ENCODE measurements at regions not wholly inside any gene's neighbourhood (a gene's known extent, or its start where the extent isn't known, plus 50 kb on each side); places are given as distances from the start of the nearest gene placed in this dataset.

GRCh38 chr12:88424791-88425730, 155.2 kb downstream of the KITLG start:
- TF ChIP-seq ZFX (IDR thresholded peaks at IDR 0.05; ENCODE audit: borderline replicate concordance) (no peak), CTCF (IDR thresholded peaks at IDR 0.05) (peak; percentile 27; the same call in 1 of the 2 replicates)
- H3K27ac ChIP-seq: peak overlapping the region; percentile 69

GRCh38 chr12:88428350-88428749, 151.9 kb downstream of the KITLG start:
- no peak overlapping the region for H3K27ac ChIP-seq
- TF ChIP-seq ZFX (IDR thresholded peaks at IDR 0.05; ENCODE audit: borderline replicate concordance) (no peak), CTCF (IDR thresholded peaks at IDR 0.05) (no peak)

- TF ChIP-seq CTCF (IDR thresholded peaks at IDR 0.05) (no peak; the same call in 1 of the 2 replicates), ZFX (IDR thresholded peaks at IDR 0.05; ENCODE audit: borderline replicate concordance) (no peak)
- no peak overlapping the region for H3K27ac ChIP-seq
Measured at GRCh38 chr12:88431246-88431645, 149.0 kb downstream of the KITLG start.

GRCh38 chr12:88432531-88433490, 147.5 kb downstream of the KITLG start:
- H3K27ac ChIP-seq: no peak overlapping the region
- no peak for TF ChIP-seq ZFX (IDR thresholded peaks at IDR 0.05; ENCODE audit: borderline replicate concordance)
- TF ChIP-seq CTCF (IDR thresholded peaks at IDR 0.05): no peak

GRCh38 chr12:88433997-88434703, 146.1 kb downstream of the KITLG start:
- H3K27ac ChIP-seq: no peak overlapping the region
- no peak for TF ChIP-seq CTCF (IDR thresholded peaks at IDR 0.05)
- TF ChIP-seq ZFX (IDR thresholded peaks at IDR 0.05; ENCODE audit: borderline replicate concordance): no peak

- TF ChIP-seq ZFX (IDR thresholded peaks at IDR 0.05; ENCODE audit: borderline replicate concordance) (no peak), CTCF (IDR thresholded peaks at IDR 0.05) (no peak)
- no peak overlapping the region for H3K27ac ChIP-seq
Measured at GRCh38 chr12:88435334-88436076, 144.8 kb downstream of the KITLG start.

All from 22Rv1 (cell line).